NCI-H2081 treated with DMSO at 0.1 percent for 48 hours (cell line): ENCODE measurements at regions not wholly inside any gene's neighbourhood (a gene's known extent, or its start where the extent isn't known, plus 50 kb on each side); places are given as distances from the start of the nearest gene placed in this dataset.
"Not testable (repeated sequence)": the region's sequence is repeated elsewhere in the genome, so short reads cannot be mapped to it uniquely, and the experiment has no call there.

Experiments
- DNase-seq: peaks from one replicate; lab custom pipeline; 2025; lab: John Stamatoyannopoulos, UW

- no peak for DNase-seq
These were observed 130.4 kb upstream of the BASP1 start for GRCh38 chr5:17087035-17087434.

DNA sequence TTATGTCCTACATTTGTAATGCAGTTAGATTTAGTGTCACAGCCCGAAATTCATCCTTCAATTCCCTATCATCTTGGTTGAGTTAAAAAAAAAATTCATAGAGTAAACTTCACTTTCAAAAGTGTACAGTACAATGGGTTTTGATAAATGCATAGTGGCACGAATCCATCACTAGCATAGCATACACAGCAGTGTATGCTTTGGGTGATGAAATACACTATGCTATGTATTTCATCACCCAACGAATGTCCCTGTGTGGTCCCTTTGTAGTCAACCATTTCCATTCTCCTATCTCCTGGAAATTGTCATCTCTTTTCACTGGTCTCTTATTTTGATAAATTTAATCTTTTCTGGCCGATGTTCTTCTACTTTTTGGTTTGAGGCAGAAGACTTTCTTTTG is 129.4 kb upstream of the BASP1 start:
- DNase-seq: no peak

DNA sequence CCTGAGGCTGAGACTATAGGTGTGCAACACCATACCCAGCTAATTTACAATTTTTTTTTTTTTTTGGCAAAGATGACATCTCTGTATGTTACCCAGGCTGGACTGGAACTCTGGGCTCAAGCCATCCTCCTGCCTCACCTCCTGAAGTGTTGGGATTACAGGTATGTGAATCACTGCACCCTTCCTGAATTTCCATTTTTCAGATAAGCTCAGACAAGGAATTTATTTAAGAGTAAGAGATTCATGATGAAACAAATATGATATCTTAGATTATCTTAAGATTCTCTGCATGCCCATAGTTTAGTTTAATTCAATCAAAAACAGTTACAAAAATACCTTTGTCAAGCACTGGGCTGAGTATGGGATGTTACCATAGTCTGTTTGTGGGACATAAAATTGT is 128.4 kb upstream of the BASP1 start:
- DNase-seq: no peak

- no peak for DNase-seq
These were observed 127.7 kb upstream of the BASP1 start for GRCh38 chr5:17089690-17090089.

- DNase-seq: no peak
These were observed 126.6 kb upstream of the BASP1 start for GRCh38 chr5:17090839-17091238.

DNA sequence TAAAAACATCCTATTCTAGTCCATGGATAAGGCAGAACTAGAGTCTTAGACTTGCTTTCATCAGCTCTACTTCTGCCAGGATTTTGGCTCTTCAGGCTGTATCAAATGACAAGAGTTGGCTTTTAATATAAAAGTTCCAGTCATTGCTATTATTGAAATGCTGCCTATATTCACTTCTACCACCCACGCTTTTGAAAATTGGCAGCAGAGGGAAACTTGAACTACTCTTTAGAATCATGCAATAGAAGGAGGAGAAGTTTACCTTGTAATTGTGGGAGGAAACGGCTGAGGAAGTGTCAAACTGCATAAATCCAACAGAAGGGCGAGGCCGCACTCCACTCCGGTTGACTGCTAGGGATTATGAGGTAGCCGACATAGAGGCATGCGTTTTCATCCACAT is 122.6 kb upstream of the BASP1 start:
- DNase-seq: no peak

GRCh38 chr5:17096952-17097695 is 120.3 kb upstream of the BASP1 start:
- DNase-seq: no peak

DNA sequence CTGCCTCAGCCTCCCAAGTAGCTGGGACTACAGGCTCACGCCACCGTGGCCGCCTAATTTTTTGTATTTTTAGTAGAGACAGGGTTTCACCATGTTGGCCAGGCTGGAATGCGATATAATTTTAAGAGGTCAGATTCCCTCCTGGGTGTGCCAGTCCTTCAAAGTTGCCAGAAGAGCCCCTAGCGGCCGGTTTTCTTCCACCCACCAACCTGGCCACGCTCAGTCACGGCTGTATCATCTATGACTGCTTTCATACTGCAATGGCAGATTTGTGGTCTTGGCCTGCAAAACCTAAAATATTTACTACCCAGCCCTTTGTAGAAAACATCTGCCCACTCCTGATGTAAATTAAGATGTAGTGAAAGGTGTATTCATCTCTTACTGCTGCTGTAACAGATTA is 117.5 kb upstream of the BASP1 start:
- DNase-seq: no peak

DNA sequence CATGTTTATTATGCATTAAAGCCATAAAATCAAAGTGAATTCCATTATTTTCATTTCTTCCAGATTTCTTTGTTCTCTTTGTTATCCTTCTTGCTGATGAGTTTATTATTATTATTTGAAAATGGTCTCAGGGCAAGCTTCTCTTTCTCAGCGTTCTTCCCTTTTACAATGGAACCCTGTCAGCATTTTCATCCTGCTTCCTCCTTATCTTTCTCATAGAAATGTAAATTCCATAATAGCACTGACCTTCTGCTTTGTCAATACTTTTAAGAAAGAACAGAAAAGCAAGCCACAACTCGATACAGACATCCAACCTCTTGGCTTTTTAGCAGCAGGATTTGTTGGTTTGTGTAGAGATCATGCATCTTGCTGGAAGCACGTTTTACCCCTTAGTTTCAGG is 114.0 kb upstream of the BASP1 start:
- DNase-seq: no peak

DNA sequence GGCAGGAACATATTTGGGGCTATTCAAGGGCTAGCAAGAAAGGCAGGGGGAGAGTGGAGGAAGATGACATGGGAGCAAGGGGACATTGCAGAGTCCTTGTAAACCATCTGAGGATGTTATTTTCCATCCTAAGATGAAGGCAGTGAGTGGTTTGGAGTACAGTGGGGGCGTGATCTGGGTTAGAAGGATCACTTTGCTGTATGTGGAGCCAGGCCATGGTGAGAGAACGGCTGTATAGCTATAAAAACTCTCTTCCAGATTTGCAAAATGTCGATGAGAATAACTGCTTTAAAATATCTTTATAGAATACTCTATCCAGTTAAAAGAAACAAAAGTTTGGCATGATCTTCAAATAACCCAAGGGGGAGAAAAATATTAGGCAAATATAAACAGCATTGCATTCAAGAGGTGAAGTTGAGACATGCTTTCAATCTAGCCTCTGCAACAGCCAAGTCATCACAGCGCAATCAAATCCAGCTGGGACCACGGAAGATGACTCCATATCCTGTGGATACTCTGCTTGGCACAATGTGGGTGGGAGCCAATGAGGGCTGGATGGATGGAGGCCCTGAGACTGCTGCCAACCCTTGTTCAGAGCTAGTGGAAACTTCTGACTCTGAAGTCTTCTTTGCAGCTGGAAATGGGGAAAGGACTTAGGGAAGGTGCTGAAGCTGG is 111.5 kb upstream of the BASP1 start:
- DNase-seq: no peak

GRCh38 chr5:17106521-17106920 is 110.9 kb upstream of the BASP1 start:
- no peak for DNase-seq

- not testable (repeated sequence) for DNase-seq
These were observed 105.2 kb upstream of the BASP1 start for GRCh38 chr5:17112091-17112716.

GRCh38 chr5:17113174-17113958 is 104.1 kb upstream of the BASP1 start:
- DNase-seq: no peak

DNA sequence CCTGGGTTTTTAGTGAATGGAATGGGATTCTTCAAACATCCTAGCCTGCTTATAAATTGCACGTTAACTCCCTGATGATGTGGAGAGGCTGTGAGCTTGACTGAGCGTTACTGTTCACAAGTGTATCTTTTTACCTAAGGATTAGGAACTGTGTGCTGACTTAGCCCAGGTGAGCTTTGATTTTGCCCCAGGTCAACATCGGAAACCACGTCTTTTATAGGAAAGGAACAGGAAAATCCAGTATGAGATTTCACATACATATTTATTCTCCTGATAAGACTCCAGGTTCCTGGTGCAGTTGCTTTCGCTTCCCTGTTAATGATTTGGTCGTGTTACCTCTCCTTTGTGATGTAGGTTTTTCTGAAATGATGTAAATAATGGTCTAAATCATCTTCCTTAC is 103.2 kb upstream of the BASP1 start:
- no peak for DNase-seq

DNA sequence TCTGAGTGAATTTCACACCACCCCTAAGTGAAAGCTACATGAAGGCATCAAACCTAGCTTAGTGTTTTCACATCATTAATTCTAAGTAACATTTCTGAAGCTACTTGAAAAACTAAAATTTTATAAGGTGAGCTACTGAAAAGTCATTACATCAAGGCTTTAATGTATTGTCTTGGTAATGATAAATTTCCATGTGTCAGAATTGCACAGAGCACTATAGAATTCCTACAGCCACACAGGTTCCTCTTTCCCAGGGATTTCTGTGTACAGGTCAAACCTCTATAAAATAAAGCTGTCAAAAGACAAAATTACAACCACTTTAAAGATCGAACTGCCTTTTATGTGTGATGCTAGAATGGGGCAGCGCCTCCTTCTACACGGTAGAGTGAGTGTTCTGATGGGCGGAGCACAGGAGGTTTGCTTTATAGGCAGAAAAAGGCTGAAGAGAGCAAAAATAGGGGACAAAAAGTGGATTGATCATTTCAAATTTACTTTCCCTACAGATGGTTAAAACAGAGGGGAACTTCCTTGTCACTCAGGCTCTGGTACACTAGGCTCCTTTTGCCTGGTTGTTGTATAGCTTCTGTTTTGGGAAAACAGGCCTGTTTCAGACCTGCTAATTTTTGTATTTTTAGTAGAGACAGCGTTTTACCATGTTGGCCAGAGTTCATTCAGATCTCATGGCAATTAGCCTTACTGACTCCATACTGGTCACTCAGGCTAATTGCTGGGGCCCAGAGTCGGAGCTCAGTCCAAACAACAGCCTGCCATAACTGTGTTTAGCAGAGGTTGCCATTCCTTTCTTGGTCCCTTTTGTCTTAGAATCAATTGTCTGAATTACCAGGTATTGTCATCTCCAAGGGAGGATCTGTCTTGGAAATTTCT is 102.5 kb upstream of the BASP1 start:
- DNase-seq: no peak

GRCh38 chr5:17115855-17116254 is 101.6 kb upstream of the BASP1 start:
- no peak for DNase-seq

- DNase-seq: no peak
These were observed 98.8 kb upstream of the BASP1 start for GRCh38 chr5:17118631-17119030.

GRCh38 chr5:17120209-17120608 is 97.2 kb upstream of the BASP1 start:
- no peak for DNase-seq

DNA sequence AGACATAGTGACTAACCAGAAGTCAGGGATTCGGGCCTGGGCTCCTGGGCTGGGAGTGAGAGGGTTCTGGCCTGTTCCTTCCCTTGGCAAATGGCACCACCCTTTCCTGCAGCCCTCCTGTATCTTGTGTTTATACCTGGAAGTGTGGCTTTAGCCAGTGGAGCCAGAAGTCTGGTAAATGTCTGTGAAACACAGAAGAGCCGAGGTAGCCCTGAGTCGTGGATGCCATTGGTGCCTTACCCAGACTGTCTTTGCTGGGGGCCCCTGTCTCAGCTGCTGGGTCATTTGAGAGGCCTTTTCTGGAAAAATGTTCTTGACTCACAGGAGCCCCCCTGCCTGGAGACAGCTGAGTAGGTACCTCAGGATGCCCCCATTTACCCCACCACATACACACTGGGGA is 95.7 kb upstream of the BASP1 start:
- DNase-seq: no peak

GRCh38 chr5:17123010-17123409 is 94.4 kb upstream of the BASP1 start:
- DNase-seq: no peak

- not testable (repeated sequence) for DNase-seq
These were observed 93.7 kb upstream of the BASP1 start for GRCh38 chr5:17123773-17124172.
